ENCODE measurements at regions not wholly inside any gene's neighbourhood (a gene's known extent, or its start where the extent isn't known, plus 50 kb on each side); places are given as distances from the start of the nearest gene placed in this dataset.

DNA sequence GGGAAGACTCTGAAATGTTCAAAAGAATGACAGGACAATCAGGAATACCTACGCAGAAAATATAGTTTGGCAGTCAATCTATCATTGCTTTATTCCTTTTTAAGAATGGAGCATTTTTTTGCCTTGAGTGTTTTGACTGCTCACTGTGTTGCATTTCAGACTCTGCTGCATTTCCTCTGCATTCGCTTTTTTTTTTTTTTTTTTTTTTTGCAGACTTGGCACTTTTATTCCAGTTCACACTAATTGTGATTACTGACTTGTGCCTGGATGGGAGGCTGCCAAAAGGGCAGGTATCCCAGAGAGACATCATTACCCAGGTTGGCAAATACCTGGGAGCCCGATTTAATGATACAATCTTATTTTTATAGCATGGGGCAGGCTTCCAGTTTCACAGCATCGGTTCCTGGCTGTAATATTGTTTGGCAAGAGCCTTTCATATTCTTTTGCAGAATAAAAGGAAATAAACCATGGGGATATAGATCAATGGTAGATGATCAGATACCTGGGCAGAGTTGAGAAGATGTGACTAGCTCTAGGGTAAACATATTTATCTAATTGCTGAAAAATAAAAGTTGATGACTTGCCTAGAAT lies 1132.6 kb downstream of the MAT2B start:
- no peak for DNase-seq
- no peak for TF ChIP-seq POLR2AphosphoS5 (IDR thresholded peaks at IDR 0.05)
- Histone ChIP-seq H3K4me1 (no peaks in the 10 kb centered on the region), H3K27me3 (replicated peaks in 1 of 7) (no peaks in the 10 kb centered on the region), H3K36me3 (no peaks in the 10 kb centered on the region), H3K27ac (no peak overlapping the region), H3K4me3 (no peak overlapping the region), H3K9me3 (no peaks in the 10 kb centered on the region)
- intact Hi-C loops (cut with DNase I; ENCODE audit: low total_unique reads): no loop called here
- WGBS, 5 donors: 73 to 88% (median 83%) methylated on average over 4 of the region's 4 CpGs

DNA sequence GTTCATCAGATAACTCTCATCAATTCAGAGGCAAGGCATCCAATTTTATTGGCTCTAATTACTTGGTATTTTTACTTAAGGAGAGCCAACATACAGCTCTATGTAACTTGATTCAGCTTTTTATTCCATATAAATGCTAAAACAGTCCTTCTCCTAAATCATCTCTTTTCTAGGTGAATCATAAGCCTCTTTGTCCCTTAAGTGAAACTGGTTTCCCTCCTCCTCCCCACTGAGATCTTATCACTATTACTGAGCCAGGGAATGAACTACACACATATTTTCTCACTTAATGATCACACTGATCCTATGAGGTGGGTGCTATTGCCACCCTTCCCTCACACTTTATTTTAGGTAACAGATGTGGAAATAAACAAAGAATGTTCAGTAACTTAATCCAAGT lies 1143.8 kb downstream of the MAT2B start:
- Histone ChIP-seq H3K27ac (no peak overlapping the region), H3K4me1 (no peaks in the 10 kb centered on the region), H3K9me3 (peaks cover 0 to 11% (median 0%) of the 10 kb centered on the region in 8 donors), H3K4me3 (no peak overlapping the region), H3K27me3 (replicated peaks in 1 of 7) (no peaks in the 10 kb centered on the region), H3K36me3 (no peaks in the 10 kb centered on the region)
- intact Hi-C loops (cut with DNase I; ENCODE audit: low total_unique reads): no loop called here
- TF ChIP-seq POLR2AphosphoS5 (IDR thresholded peaks at IDR 0.05) (no peak), POLR2A (IDR thresholded peaks at IDR 0.05) (no peak)
- TF ChIP-seq, protein P1, sequence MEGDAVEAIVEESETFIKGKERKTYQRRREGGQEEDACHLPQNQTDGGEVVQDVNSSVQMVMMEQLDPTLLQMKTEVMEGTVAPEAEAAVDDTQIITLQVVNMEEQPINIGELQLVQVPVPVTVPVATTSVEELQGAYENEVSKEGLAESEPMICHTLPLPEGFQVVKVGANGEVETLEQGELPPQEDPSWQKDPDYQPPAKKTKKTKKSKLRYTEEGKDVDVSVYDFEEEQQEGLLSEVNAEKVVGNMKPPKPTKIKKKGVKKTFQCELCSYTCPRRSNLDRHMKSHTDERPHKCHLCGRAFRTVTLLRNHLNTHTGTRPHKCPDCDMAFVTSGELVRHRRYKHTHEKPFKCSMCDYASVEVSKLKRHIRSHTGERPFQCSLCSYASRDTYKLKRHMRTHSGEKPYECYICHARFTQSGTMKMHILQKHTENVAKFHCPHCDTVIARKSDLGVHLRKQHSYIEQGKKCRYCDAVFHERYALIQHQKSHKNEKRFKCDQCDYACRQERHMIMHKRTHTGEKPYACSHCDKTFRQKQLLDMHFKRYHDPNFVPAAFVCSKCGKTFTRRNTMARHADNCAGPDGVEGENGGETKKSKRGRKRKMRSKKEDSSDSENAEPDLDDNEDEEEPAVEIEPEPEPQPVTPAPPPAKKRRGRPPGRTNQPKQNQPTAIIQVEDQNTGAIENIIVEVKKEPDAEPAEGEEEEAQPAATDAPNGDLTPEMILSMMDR (IDR thresholded peaks at IDR 0.05 in 8 of 11, conservative IDR thresholded peaks at IDR 0.05 in 3 of 11): no peak
- DNase-seq: no peak

DNA sequence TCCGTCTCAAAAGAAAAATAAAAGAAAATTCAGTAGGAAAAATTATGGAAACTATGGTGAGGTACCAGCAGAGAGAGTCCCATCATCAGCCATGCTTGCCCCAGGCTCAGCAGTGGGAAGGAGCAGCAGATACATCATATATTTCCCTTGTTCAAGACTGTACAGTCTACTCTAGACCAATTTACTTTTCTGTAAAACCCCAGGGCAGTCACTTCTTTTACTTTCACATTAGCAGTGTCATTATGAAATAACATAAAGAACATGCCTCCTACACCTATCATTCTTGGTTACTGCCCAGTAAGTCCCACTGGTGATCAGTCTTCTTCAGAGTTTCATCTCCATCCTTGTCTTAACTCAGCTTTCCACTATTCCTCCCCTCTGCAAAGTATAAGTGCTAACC lies 1145.0 kb downstream of the MAT2B start:
- WGBS, 5 donors: 90 to 100% (median 92%) methylated on average over 1 of the region's 1 CpG
- intact Hi-C loops (cut with DNase I; ENCODE audit: low total_unique reads): no loop called here
- no peak for DNase-seq
- Histone ChIP-seq H3K4me1 (no peaks in the 10 kb centered on the region), H3K4me3 (no peak overlapping the region), H3K9me3 (peaks cover 0 to 4% (median 0%) of the 10 kb centered on the region in 8 donors), H3K27ac (no peak overlapping the region), H3K36me3 (no peaks in the 10 kb centered on the region), H3K27me3 (replicated peaks in 1 of 7) (no peaks in the 10 kb centered on the region)
- TF ChIP-seq POLR2A (IDR thresholded peaks at IDR 0.05) (no peak), POLR2AphosphoS5 (IDR thresholded peaks at IDR 0.05) (no peak)
- TF ChIP-seq, protein P1 (IDR thresholded peaks at IDR 0.05 in 8 of 11, conservative IDR thresholded peaks at IDR 0.05 in 3 of 11): no peak

DNA sequence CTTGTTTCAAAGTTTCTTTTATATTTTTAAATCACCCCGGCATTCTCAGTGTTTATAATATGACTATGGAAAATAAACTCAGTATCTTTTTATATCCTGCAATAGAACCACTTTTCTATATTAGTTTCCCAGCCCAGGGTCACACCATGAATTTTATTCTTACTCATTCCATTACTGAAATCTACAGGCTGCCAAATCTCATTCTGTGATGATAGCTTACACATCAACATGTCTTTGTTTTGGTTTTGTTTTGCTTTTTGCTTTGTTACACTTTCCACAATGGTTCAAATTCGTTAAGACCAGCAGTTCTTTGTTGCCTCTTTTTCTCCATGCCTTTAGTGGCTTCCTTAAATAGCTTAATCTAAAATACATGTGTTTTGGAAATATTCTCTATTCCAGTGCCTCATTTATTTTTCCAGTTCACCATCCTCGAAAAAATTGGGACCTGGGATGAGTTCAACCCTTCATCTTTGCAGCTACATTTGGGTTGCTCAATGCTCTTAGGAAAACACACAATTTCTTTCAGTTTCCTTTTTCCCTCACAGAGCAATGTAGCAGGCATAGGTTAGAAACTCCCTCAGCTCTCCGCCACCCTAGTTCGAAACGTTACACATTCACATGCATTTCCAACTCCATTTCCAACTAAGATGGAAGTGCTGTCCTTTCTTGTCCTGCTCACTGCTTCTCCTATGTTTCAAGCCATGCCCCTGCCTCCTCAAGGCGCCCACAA lies 1146.3 kb downstream of the MAT2B start:
- Histone ChIP-seq H3K36me3 (no peaks in the 10 kb centered on the region), H3K4me3 (peak overlapping the region in 1 of 8 donors; percentile 25), H3K27ac (peak overlapping the region in 2 of 8 donors; percentile 47 to 63), H3K9me3 (no peaks in the 10 kb centered on the region), H3K27me3 (replicated peaks in 1 of 7) (no peaks in the 10 kb centered on the region), H3K4me1 (no peaks in the 10 kb centered on the region)
- DNase-seq: no peak
- TF ChIP-seq, protein P1 (IDR thresholded peaks at IDR 0.05 in 8 of 11, conservative IDR thresholded peaks at IDR 0.05 in 3 of 11): no peak
- TF ChIP-seq POLR2A (IDR thresholded peaks at IDR 0.05) (no peak), POLR2AphosphoS5 (IDR thresholded peaks at IDR 0.05) (no peak)
- 59 to 78% (median 65%) methylated on average over 7 of the region's 7 CpGs for WGBS, 5 donors
- intact Hi-C loops (cut with DNase I; ENCODE audit: low total_unique reads): no loop called here
